ENCODE measurements at regions not wholly inside any gene's neighbourhood (a gene's known extent, or its start where the extent isn't known, plus 50 kb on each side); places are given as distances from the start of the nearest gene placed in this dataset.

DNA sequence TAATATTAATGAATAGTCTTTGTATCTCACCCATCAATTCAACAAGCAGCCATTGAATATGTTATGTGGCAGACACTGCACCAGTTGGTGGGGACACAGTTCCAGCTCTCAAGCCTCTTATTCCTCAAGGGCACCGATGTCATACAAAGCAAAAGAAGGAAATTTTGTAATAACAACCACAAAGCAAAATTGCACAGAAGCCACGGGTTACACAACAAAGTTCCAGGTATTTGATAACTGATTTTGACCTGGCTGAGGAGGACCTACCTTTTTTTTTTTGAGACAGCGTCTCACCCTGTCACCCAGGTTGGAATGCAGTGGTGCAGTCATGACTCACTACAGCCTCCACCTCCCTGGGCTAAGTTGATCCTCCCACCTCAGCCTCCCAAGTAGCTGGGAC lies 266.7 kb downstream of the FOXO1 start:
- TF ChIP-seq, protein P1, sequence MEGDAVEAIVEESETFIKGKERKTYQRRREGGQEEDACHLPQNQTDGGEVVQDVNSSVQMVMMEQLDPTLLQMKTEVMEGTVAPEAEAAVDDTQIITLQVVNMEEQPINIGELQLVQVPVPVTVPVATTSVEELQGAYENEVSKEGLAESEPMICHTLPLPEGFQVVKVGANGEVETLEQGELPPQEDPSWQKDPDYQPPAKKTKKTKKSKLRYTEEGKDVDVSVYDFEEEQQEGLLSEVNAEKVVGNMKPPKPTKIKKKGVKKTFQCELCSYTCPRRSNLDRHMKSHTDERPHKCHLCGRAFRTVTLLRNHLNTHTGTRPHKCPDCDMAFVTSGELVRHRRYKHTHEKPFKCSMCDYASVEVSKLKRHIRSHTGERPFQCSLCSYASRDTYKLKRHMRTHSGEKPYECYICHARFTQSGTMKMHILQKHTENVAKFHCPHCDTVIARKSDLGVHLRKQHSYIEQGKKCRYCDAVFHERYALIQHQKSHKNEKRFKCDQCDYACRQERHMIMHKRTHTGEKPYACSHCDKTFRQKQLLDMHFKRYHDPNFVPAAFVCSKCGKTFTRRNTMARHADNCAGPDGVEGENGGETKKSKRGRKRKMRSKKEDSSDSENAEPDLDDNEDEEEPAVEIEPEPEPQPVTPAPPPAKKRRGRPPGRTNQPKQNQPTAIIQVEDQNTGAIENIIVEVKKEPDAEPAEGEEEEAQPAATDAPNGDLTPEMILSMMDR (IDR thresholded peaks at IDR 0.05), result no peak
- TF ChIP-seq POLR2A (IDR thresholded peaks at IDR 0.05), result no peak
